ENCODE measurements at regions not wholly inside any gene's neighbourhood (a gene's known extent, or its start where the extent isn't known, plus 50 kb on each side); places are given as distances from the start of the nearest gene placed in this dataset.

GRCh38 chr17:83152745-83153611, 73.6 kb downstream of the METRNL start:
- FAIRE-seq (no peak), DNase-seq (ENCODE audit: insufficient read length, low spot score) (no peak)

GRCh38 chr17:83153681-83154310, 74.4 kb downstream of the METRNL start:
- no peak for DNase-seq (ENCODE audit: insufficient read length, low spot score)
- no peak for FAIRE-seq
- no peak for TF ChIP-seq POLR2A (IDR thresholded peaks at IDR 0.05; ENCODE audit: low read depth, low read length)

More at GRCh38 chr17:83152745-83153611, 73.6 kb downstream of the METRNL start:
- TF ChIP-seq POLR2A (IDR thresholded peaks at IDR 0.05; ENCODE audit: low read depth, low read length), result no peak

GRCh38 chr17:83154311-83155127, 75.1 kb downstream of the METRNL start:
- FAIRE-seq, result no peak
- no peak for TF ChIP-seq POLR2A (IDR thresholded peaks at IDR 0.05; ENCODE audit: low read depth, low read length)
- DNase-seq (ENCODE audit: insufficient read length, low spot score), result no peak

- DNase-seq (ENCODE audit: insufficient read length, low spot score), result peak; percentile 94
These were observed 76.0 kb downstream of the METRNL start for GRCh38 chr17:83155128-83156121.

GRCh38 chr17:83156408-83156807, 77.0 kb downstream of the METRNL start:
- FAIRE-seq (no peak), DNase-seq (ENCODE audit: insufficient read length, low spot score) (no peak)
- no peak for TF ChIP-seq POLR2A (IDR thresholded peaks at IDR 0.05; ENCODE audit: low read depth, low read length)

More at GRCh38 chr17:83155128-83156121, 76.0 kb downstream of the METRNL start:
- no peak for FAIRE-seq
- no peak for TF ChIP-seq POLR2A (IDR thresholded peaks at IDR 0.05; ENCODE audit: low read depth, low read length)

- TF ChIP-seq POLR2A (IDR thresholded peaks at IDR 0.05; ENCODE audit: low read depth, low read length), result no peak
- DNase-seq (ENCODE audit: insufficient read length, low spot score), result no peak
- FAIRE-seq, result no peak
These were observed 80.0 kb downstream of the METRNL start for GRCh38 chr17:83159204-83160049.

GRCh38 chr17:83160443-83161297, 81.3 kb downstream of the METRNL start:
- FAIRE-seq (no peak), DNase-seq (ENCODE audit: insufficient read length, low spot score) (no peak)

GRCh38 chr17:83161298-83162034, 82.1 kb downstream of the METRNL start:
- FAIRE-seq, result no peak
- DNase-seq (ENCODE audit: insufficient read length, low spot score), result no peak
- TF ChIP-seq POLR2A (IDR thresholded peaks at IDR 0.05; ENCODE audit: low read depth, low read length), result no peak

More at GRCh38 chr17:83160443-83161297, 81.3 kb downstream of the METRNL start:
- no peak for TF ChIP-seq POLR2A (IDR thresholded peaks at IDR 0.05; ENCODE audit: low read depth, low read length)

GRCh38 chr17:83162035-83162745, 82.8 kb downstream of the METRNL start:
- FAIRE-seq, result no peak
- TF ChIP-seq POLR2A (IDR thresholded peaks at IDR 0.05; ENCODE audit: low read depth, low read length), result no peak
- DNase-seq (ENCODE audit: insufficient read length, low spot score), result no peak

GRCh38 chr17:83164490-83164889, 85.1 kb downstream of the METRNL start:
- DNase-seq (ENCODE audit: insufficient read length, low spot score) (no peak), FAIRE-seq (no peak)
- no peak for TF ChIP-seq POLR2A (IDR thresholded peaks at IDR 0.05; ENCODE audit: low read depth, low read length)
